CD4-positive, alpha-beta T cell treated with Interleukin-15 for 4 hours (primary cell): ENCODE measurements at regions not wholly inside any gene's neighbourhood (a gene's known extent, or its start where the extent isn't known, plus 50 kb on each side); places are given as distances from the start of the nearest gene placed in this dataset.

Experiments used
- DNase-seq: peaks from one replicate; pipeline ENCODE4 v3.0.0-alpha.2; 2020; ENCODE audit warnings: low spot score

- no peak for DNase-seq
Measured at GRCh38 chr3:188066141-188066540, 87.8 kb upstream of the LPP start.

- no peak for DNase-seq
Measured at GRCh38 chr3:188067932-188068331, 86.0 kb upstream of the LPP start.

GRCh38 chr3:188068342-188068741 lies 85.6 kb upstream of the LPP start:
- DNase-seq, result no peak

GRCh38 chr3:188071636-188072035 lies 82.3 kb upstream of the LPP start:
- no peak for DNase-seq

GRCh38 chr3:188076176-188076575 lies 77.8 kb upstream of the LPP start:
- no peak for DNase-seq

- no peak for DNase-seq
Measured at GRCh38 chr3:188077160-188077799, 76.7 kb upstream of the LPP start.

- no peak for DNase-seq
Measured at GRCh38 chr3:188080091-188080490, 73.9 kb upstream of the LPP start.

GRCh38 chr3:188082031-188082430 lies 71.9 kb upstream of the LPP start:
- DNase-seq, result no peak

- no peak for DNase-seq
Measured at GRCh38 chr3:188082450-188082849, 71.5 kb upstream of the LPP start.

- DNase-seq, result no peak
Measured at GRCh38 chr3:188083011-188083410, 70.9 kb upstream of the LPP start.

GRCh38 chr3:188084752-188085583 lies 69.0 kb upstream of the LPP start:
- DNase-seq, result no peak

GRCh38 chr3:188085584-188086560 lies 68.1 kb upstream of the LPP start:
- no peak for DNase-seq

GRCh38 chr3:188088948-188089685 lies 64.8 kb upstream of the LPP start:
- no peak for DNase-seq

GRCh38 chr3:188090620-188091309 lies 63.2 kb upstream of the LPP start:
- DNase-seq, result no peak

GRCh38 chr3:188091746-188092145 lies 62.2 kb upstream of the LPP start:
- DNase-seq, result no peak

- no peak for DNase-seq
Measured at GRCh38 chr3:188092648-188093047, 61.3 kb upstream of the LPP start.

GRCh38 chr3:188095431-188095830 lies 58.5 kb upstream of the LPP start:
- no peak for DNase-seq

GRCh38 chr3:188097791-188098190 lies 56.2 kb upstream of the LPP start:
- DNase-seq, result no peak

- DNase-seq, result no peak
Measured at GRCh38 chr3:188099907-188100306, 54.0 kb upstream of the LPP start.

GRCh38 chr3:188102861-188103547 lies 51.0 kb upstream of the LPP start:
- DNase-seq, result no peak

- DNase-seq, result no peak
Measured at GRCh38 chr3:188104050-188104449, 49.9 kb upstream of the LPP start.
